GM18511 (cell line): ENCODE measurements at regions not wholly inside any gene's neighbourhood (a gene's known extent, or its start where the extent isn't known, plus 50 kb on each side); places are given as distances from the start of the nearest gene placed in this dataset.
A peak's percentile ranks its signal among the peaks of the same experiment; 100 is the strongest.

ENCODE experiments used
- ATAC-seq: cut with Tn5 transposase; IDR thresholded peaks from one replicate; pipeline ENCODE4 v1.9.1; 2021; ENCODE audit warnings: mild to moderate bottlenecking, moderate library complexity; ENCODE audit not compliant: unreplicated experiment

GRCh38 chr6:104126315-104127005 is 733.3 kb downstream of the HACE1 start:
- ATAC-seq, result no peak

DNA sequence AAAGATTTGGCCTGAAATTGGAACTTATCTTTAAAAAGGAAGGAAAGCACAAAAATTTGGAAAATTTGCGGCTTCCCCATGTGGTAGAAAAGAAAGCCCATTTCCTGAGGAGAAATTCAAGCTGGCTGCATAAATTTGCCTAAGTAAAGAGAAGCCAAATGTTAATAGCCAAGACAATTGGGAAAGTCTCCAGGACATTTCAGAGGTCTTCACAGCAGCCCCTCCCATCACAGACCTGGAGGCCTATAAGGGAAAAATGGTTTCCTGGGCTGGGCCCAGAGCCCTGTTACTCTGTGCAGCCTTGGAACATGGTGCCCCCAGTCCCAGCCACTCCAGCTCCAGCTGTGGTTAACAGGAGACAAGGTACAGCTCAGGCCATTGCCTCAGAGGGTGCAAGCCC is 736.5 kb downstream of the HACE1 start:
- no peak for ATAC-seq

DNA sequence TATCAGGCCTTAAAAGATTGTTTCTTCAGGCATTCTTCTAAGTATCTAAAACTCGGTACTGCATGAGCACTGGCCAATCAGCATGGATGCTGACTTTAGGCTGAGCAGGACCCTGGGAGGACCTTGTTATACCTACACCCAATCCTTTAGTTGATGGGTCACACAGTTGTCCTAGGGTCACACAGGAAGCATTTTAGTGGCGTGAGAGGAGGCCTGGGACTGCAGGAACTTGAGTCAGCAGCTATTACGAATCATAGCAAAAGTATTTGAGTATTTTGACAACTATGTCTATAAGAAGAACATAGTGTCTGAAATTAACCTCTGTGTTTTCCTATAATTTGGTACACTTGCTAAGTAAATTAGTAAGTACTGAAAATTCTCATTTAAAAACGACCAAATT is 741.4 kb downstream of the HACE1 start:
- ATAC-seq, result no peak

GRCh38 chr6:104109806-104110205 is 749.9 kb downstream of the HACE1 start:
- no peak for ATAC-seq

DNA sequence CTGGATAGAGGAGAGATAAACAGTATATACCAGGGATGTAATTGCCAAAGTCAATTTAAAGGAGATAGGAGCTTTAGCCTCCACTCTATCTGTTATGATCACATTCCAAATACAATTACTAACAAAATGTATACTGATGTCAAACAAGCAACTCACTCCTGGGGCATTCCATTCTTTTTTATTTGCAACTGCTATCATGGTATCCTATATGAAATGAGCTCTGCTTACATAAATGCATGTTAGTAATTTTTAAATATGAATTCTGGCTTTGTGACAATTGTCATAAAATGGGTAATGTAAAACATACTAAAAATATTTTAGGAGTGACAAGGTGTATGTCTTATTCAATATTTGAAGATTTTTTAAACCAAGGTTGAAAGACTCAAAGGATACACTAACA is 751.1 kb downstream of the HACE1 start:
- no peak for ATAC-seq

DNA sequence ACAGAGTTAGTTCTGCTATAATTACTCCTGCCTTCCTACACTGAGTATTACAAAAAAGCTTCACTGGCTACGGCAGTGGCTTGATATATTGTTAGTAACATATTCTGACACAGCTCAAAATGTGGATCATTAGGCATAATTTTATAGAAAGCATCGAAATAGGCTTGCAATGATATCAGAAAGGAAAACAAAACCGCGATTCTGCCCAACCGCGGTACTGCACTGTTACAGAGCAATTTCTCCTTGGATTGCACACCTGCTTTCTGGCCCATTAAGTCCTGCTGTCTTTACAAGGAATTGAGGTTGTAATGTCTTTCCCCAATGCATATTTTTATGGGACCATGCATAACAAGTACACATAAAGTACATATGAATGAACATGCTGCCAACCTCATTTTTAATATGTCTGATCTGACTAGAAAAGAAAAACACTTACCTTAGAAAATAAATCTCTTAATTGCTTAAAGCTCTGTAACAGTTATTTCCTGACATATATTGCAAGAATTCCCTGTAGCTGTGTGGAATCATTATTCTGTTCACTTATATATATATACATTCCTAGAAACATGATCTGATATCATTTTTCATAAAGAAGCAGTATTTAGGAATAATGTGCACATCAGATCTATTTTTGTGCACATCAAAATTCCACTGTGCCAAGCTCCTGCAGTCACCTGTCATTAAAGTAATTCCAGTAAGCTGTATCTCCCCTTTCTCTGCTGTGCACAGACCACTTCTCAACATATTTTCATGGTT is 763.9 kb downstream of the HACE1 start:
- no peak for ATAC-seq

DNA sequence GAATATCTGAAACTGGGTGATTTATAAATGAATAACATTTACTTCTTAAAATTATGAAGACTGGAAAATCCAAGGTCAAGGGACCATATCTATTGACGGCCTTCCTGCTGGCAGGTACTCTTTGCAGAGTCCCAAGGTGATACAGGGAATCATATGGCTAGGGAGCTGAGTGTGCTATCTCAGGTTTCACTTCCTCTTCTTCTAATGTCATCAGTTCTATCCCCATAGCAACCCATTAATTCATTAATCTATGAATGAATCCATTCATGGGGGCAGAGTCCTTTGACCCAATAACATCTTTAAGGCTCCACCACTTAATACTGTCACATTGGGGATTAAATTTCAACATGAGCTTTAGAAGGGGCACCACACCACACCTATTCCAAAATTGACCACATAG is 772.0 kb downstream of the HACE1 start:
- ATAC-seq, result peak; percentile 72

- ATAC-seq, result no peak
Measured at GRCh38 chr6:104068281-104068680, 791.4 kb downstream of the HACE1 start.

DNA sequence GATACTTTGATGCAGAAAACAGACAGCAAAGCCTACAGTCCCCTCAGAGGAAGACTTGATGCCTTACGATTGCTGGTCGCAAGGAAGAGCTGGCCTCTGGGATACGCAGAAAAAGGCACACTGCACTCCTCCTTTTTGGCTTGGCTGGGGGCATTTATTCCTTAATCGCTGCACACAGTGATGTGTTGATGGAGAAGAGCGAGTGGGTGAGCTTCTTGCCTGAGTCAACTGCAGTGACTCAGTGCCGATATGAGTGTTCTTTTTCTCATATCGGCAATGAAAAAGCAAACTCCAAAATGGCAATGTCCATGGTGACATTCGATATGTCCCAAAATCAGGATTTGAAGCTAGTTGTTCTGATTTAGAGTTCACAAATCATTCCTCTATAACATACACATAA is 794.8 kb downstream of the HACE1 start:
- no peak for ATAC-seq

GRCh38 chr6:104050455-104050854 is 809.3 kb downstream of the HACE1 start:
- no peak for ATAC-seq

- no peak for ATAC-seq
Measured at GRCh38 chr6:104046426-104046825, 813.3 kb downstream of the HACE1 start.

DNA sequence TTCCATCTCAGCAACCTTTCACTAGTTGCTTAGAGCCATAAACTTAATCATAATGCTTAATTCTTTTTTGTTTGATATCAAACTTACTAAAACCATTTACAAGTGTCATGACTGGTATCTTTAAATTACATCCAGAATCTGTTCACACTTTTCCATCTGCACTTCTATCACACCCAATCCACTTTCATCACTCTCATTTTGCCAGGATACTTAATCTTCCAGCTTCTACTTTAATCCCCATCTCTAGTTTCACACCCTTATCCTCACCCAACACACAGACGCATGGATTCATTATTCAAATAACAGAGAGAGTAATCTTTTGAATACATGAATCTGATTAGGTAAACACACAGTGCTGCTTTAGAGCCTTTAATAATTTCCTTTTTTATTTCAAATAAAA is 828.4 kb downstream of the HACE1 start:
- no peak for ATAC-seq

DNA sequence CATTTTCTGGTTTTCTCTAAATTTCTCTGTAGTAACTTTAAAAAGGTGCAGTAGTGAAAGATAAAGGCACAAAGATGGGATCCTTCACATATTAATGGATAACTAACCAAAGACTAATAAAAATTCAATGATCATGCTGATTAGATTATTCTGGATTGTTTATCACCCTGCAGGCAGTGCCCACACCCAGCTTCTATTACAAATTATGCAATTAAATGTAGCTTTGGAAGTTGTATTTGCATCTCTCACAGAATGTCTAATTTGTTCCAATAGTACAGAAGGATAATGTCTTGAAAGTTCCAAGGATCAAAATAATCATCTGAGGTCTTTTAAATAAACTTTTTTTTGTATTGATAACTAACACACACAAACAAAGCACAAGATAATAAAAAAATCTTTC is 837.6 kb downstream of the HACE1 start:
- ATAC-seq, result no peak

- no peak for ATAC-seq
Measured at GRCh38 chr6:104019075-104019753, 840.5 kb downstream of the HACE1 start.

DNA sequence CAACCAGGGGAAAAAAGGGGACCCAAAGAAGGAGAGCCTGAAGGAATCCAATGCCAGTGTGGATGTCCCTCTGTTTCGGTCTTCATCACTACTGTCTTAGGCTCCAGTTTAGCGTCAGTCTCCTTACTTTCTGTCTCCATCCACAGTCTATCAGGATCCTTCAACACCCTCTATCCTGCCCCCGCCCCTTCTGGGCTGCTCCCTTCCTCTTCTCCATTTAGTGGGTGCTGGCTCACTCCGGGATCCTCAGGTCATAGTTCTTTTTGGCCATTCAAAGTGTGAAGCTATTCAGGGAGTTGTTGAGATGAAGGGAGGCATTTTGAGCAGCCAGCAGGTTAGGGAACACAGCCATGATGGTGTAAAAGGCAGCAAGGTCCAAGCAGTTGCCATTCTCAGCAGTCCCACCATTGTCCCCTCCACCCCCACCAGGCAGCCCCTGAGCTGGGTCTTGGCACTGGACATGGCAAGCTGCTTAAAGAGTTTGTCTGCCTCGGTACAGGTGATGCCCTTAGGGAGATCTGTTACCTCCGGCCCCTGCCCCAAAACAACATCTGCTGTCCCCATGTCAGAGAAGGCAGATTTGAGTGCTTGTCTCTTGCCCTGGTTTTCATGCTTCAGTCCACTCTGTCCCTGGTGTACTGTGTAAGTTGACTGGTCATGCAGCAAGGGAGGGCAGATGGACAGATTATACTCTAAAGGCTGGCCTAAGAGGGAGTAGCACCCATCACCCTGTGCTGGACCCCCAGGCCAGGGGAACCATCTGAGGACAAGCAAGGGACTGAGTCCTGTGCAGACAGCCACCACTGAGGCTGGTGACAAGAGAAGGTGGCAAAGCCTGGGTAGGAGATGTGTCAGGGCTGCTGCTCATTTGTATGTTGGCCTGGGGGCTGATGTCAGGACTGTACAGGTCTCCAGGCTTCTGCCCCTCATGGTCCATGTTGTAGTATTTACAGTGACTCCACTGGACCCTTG is 842.0 kb downstream of the HACE1 start:
- no peak for ATAC-seq

DNA sequence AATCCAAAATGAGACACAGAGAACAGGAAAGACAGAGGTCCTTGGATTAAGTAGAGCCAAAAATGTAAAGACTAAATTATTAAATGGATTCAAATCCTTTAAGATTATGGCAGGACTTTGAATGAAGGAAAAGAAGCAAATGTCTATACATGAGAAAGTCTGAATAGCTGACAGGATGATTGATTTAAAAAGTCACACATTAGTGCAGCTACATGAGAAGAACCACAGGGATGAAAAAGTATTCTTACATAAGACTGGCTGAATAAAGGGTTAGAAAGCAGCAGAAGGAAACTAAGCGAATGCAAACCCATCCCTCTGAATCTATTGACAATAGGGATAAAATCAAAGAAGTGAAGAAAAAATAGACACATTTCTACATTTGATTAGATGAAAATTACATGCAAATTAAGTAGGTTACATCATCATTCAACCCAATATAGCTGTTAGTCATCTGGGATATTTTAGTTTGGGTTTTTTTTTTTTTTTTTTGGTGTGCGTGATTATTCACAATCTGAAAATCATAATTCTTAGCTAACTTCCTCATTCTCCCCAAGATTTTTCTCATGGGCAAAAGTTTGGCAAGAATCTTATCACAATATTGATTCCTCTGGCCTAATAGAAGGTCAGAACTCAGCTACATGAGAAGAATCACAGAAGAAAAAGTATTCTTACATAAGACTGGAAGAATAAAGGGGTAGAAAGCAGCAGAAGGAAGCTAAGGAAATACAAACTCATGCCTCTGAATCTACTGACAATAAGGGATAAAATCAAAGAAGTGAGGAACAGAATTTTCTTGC is 845.4 kb downstream of the HACE1 start:
- no peak for ATAC-seq

GRCh38 chr6:104013312-104013971 is 846.3 kb downstream of the HACE1 start:
- no peak for ATAC-seq

DNA sequence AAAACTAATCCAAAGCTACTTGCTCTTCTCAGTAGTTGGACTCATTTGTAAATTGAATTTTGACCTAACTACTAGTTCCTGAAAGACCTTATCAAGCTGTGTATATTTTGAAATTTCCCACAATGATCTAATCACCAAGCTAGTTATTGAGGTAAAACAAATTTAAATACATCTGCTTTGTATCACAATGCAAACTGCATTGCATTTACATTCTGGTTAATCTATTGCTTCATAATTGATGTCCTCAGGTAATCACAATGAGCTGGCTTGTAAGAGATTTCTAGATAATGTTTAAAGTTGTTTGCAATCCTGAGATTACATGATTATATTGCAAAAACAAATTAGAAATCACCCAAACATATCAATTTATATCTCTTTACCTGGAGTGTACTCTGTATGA is 848.8 kb downstream of the HACE1 start:
- ATAC-seq, result no peak

DNA sequence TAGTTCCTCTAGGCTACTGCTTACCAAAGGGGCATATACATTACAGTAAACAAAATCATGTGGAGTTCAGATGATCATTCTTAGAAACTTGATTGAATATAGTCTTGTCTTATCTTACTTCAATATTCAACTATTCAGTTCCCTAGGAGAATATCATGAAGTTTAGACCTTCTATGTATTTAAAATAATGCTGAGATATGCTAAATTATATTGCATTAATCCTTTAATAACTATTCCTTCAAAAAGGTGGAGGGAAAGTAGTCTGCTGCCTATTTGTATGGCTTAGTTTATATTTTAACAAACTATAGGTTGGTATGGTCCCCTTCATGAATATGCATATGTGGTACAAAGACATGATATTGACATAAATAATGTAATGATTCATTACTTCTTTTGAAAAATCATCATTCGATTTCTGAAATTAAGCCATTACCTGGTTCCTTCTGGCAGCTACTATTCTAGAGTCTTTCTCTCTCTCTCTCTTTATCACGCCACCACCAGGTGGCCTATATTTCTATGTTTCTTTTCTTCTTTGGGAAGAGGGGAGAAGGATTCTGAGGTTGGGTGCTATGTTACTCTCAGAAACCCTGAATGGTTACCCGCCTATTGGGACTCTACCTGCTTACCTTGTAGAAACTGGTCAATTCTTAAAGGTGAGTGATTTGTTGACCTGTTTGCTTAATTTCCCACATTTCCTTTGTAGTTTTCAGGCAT is 855.8 kb downstream of the HACE1 start:
- no peak for ATAC-seq
